PC-3 (cell line): ENCODE measurements at regions not wholly inside any gene's neighbourhood (a gene's known extent, or its start where the extent isn't known, plus 50 kb on each side); places are given as distances from the start of the nearest gene placed in this dataset.

Source experiments
- EZH2 ChIP-seq: fragments of 300-600 bp; sonication (generic); IDR thresholded peaks from one replicate; pipeline ENCODE4 v1.6.1; 2017; ENCODE audit warnings: antibody characterized with exemption, mild to moderate bottlenecking, low read length; ENCODE audit not compliant: unreplicated experiment
- TF ChIP-seq, protein P1 (sequence below): fragments of 300-600 bp; sonication (generic); conservative IDR thresholded peaks from 2 replicates; pipeline ENCODE4 v1.5.1; 2017; ENCODE audit warnings: antibody characterized with exemption, low read depth, mild to moderate bottlenecking, low read length

GRCh38 chr22:23403152-23403719 is 176.9 kb downstream of the IGLL1 start:
- TF ChIP-seq, protein P1, sequence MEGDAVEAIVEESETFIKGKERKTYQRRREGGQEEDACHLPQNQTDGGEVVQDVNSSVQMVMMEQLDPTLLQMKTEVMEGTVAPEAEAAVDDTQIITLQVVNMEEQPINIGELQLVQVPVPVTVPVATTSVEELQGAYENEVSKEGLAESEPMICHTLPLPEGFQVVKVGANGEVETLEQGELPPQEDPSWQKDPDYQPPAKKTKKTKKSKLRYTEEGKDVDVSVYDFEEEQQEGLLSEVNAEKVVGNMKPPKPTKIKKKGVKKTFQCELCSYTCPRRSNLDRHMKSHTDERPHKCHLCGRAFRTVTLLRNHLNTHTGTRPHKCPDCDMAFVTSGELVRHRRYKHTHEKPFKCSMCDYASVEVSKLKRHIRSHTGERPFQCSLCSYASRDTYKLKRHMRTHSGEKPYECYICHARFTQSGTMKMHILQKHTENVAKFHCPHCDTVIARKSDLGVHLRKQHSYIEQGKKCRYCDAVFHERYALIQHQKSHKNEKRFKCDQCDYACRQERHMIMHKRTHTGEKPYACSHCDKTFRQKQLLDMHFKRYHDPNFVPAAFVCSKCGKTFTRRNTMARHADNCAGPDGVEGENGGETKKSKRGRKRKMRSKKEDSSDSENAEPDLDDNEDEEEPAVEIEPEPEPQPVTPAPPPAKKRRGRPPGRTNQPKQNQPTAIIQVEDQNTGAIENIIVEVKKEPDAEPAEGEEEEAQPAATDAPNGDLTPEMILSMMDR = no peak
- no peak for TF ChIP-seq EZH2
